Ishikawa (cell line): ENCODE measurements at regions not wholly inside any gene's neighbourhood (a gene's known extent, or its start where the extent isn't known, plus 50 kb on each side); places are given as distances from the start of the nearest gene placed in this dataset.

Experiments
- CEBPB ChIP-seq: IDR thresholded peaks from 2 replicates; pipeline ENCODE4 v1.6.1; 2012
- CREB1 ChIP-seq: IDR thresholded peaks from 2 replicates; pipeline ENCODE4 v1.6.1; 2012; ENCODE audit warnings: low read depth
- EP300 ChIP-seq: IDR thresholded peaks from 2 replicates; pipeline ENCODE4 v1.6.1; 2012; ENCODE audit warnings: borderline replicate concordance
- FOXM1 ChIP-seq: IDR thresholded peaks from 2 replicates; pipeline ENCODE4 v1.6.1; 2012; ENCODE audit warnings: low read depth, borderline replicate concordance
- NFIC ChIP-seq: IDR thresholded peaks from 2 replicates; pipeline ENCODE4 v1.6.1; 2012
- TAF1 ChIP-seq: IDR thresholded peaks from 2 replicates; pipeline ENCODE4 v1.6.1; 2012; ENCODE audit warnings: low read depth, mild to moderate bottlenecking
- YY1 ChIP-seq: IDR thresholded peaks from 2 replicates; pipeline ENCODE4 v1.6.1; 2012; ENCODE audit warnings: low read depth
- TF ChIP-seq, protein P1 (sequence below): IDR thresholded peaks from 2 replicates; pipeline ENCODE4 v1.6.1; 2012
- TF ChIP-seq, protein P2 (sequence below): IDR thresholded peaks from 2 replicates; pipeline ENCODE4 v1.6.1; 2012; ENCODE audit warnings: low read depth, mild to moderate bottlenecking

DNA sequence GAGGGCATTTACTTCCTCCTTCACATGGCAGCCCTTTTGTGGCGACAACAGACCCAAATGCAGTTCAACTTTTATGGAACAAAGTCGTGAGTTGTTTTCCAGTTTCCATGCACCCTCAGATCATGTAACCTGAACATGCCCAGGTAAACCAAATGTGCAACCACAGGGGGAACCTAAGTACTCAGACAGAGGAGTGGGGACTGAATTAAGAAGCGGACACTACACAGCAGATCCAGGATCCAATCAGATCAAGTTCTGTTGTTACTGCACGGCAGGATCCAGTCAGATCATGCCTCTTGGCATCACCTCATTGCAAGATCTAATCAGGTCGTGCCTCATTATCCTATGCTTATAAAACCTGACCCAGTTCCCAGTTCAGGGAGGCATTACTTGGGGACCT is 115.7 kb downstream of the MATN1 start:
- TF ChIP-seq TAF1 (no peak), EP300 (no peak), CEBPB (no peak), CREB1 (no peak), YY1 (no peak), FOXM1 (no peak), NFIC (no peak)
- TF ChIP-seq, protein P1, sequence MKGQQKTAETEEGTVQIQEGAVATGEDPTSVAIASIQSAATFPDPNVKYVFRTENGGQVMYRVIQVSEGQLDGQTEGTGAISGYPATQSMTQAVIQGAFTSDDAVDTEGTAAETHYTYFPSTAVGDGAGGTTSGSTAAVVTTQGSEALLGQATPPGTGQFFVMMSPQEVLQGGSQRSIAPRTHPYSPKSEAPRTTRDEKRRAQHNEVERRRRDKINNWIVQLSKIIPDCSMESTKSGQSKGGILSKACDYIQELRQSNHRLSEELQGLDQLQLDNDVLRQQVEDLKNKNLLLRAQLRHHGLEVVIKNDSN: no peak
- TF ChIP-seq, protein P2, sequence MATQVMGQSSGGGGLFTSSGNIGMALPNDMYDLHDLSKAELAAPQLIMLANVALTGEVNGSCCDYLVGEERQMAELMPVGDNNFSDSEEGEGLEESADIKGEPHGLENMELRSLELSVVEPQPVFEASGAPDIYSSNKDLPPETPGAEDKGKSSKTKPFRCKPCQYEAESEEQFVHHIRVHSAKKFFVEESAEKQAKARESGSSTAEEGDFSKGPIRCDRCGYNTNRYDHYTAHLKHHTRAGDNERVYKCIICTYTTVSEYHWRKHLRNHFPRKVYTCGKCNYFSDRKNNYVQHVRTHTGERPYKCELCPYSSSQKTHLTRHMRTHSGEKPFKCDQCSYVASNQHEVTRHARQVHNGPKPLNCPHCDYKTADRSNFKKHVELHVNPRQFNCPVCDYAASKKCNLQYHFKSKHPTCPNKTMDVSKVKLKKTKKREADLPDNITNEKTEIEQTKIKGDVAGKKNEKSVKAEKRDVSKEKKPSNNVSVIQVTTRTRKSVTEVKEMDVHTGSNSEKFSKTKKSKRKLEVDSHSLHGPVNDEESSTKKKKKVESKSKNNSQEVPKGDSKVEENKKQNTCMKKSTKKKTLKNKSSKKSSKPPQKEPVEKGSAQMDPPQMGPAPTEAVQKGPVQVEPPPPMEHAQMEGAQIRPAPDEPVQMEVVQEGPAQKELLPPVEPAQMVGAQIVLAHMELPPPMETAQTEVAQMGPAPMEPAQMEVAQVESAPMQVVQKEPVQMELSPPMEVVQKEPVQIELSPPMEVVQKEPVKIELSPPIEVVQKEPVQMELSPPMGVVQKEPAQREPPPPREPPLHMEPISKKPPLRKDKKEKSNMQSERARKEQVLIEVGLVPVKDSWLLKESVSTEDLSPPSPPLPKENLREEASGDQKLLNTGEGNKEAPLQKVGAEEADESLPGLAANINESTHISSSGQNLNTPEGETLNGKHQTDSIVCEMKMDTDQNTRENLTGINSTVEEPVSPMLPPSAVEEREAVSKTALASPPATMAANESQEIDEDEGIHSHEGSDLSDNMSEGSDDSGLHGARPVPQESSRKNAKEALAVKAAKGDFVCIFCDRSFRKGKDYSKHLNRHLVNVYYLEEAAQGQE: no peak
